ENCODE measurements at regions not wholly inside any gene's neighbourhood (a gene's known extent, or its start where the extent isn't known, plus 50 kb on each side); places are given as distances from the start of the nearest gene placed in this dataset.
"Not testable (repeated sequence)": the region's sequence is repeated elsewhere in the genome, so short reads cannot be mapped to it uniquely, and the experiment has no call there.

- no peak for DNase-seq (ENCODE audit: low read depth)
These were observed 1528.3 kb upstream of the AGA start for GRCh38 chr4:178970433-178971140.

- no peak for DNase-seq (ENCODE audit: low read depth)
These were observed 1534.6 kb upstream of the AGA start for GRCh38 chr4:178976861-178977260.

DNA sequence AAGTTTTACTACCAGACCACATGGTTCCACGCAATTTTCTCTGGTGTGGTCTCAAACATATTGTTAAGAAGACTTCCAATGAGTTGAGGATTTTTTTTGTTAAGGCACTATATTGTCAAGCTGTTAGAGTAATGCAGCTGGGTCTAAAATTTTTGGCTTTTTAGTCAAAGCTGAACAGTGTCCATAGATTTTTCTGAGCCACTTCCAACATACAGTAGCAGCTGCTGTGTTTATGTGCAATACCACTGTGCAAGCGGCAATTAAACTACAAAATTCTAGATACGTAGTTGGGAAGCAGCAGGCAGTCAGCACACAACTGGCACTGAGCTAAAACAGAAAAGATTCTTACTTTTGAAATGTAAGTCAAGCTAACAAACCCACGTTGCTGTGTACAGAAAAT lies 1551.1 kb upstream of the AGA start:
- no peak for DNase-seq (ENCODE audit: low read depth)

DNA sequence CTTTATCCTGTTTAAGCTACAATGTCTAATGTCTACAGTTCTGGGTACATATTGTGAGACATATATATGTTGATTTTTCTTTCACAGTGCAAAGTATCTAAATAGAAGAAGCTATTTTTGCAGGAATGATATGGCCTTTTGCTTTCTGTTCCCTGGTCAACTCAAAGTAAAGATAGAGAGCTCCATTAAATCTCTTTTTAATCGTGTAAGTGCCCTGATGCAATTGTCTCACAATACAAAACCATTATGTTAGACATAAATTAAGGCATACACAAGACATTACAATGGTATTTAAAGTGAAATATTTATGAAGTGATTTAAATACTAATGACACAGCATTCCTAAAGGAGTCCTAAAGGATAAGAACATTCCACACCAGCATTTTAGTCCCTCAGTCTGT lies 1559.7 kb upstream of the AGA start:
- DNase-seq (ENCODE audit: low read depth) = no peak

GRCh38 chr4:179007755-179008154 lies 1565.5 kb upstream of the AGA start:
- DNase-seq (ENCODE audit: low read depth) = no peak

DNA sequence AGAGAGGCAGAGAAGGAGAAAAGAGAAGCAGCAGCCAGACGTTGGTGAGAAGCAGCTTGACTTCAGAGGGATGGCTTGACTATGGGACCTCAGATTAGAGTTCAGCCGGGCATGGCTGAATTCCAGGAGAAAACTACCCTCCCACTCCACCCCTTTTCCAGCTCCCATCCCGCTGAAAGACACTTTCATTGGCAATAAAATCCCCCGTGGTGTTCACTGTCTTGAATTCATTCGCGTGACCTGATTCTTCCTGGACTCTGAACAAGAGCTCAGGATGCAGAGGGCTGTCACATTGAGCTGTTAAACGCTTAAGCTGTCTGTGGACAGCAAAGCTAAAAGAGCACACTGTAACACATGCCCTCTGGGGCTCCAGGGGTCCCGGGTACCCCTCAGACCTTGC lies 1575.3 kb upstream of the AGA start:
- no peak for DNase-seq (ENCODE audit: low read depth)

- no peak for DNase-seq (ENCODE audit: low read depth)
These were observed 1585.3 kb upstream of the AGA start for GRCh38 chr4:179027569-179027968.

- DNase-seq (ENCODE audit: low read depth) = no peak
These were observed 1586.1 kb upstream of the AGA start for GRCh38 chr4:179028321-179028720.

GRCh38 chr4:179029683-179030082 lies 1587.4 kb upstream of the AGA start:
- no peak for DNase-seq (ENCODE audit: low read depth)

DNA sequence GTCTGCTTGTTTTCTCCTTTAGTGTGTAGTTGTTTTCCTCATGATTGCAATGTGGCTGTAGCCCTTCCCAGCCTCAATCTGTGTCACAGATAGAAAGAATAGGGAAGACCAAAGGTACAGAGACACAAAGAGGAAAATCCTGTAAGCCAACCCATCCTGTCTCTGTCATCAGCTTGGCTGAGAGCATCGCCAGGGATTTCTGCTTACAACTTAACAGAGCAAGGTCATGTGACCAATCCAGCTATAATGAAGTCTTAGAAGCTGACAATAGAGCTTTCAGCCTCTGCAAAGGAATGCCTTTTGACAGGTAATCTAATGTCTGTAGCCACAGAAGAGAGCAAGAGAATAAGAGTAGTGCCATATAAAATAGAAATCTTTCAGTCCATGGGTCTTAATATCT lies 1598.0 kb upstream of the AGA start:
- DNase-seq (ENCODE audit: low read depth) = no peak

DNA sequence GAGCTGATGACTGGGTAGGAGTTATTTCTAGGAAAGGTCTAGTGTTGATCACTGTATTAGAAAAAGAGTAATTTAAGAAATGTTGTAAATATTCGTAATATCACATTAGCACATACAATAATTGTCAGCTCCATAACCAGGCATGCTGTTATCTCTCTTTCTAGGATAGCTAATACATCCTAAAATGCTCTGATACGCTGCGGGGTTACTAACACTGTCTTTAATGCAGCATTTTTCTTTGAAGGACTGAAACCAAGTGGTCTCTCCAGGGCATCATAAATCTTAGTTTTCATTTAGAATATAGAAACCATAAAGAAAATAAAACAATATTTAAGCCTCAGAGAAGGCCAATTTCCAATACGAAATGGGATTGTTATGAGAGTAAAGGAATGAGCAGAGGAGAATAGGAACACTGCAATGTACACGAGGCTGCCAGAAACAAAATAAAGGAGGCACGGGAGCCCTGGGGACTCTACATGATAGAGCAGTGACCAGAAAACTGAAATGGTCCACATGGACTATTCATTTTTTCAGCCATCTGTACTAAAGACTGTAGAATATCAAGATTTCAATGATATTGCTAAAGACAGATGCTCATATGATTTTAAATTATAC lies 1606.7 kb upstream of the AGA start:
- DNase-seq (ENCODE audit: low read depth) = no peak

DNA sequence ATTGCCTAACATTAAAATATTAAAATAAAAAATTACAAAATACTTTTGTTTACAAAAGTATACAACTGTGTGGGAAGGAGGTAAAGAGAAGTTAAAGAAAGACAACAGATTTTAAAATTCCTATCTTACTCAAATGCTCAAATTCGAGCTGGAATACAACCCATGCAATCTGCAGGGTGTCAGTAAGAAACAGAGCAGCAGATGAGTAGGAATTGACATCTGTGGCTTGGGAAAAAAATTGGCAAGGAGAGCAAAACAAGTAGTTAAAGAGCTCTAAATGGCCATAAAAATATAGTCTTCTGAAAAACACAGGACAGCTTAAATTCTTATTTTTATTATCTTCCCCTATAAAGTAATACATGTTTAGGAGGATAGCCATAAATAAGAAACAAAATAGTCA lies 1609.0 kb upstream of the AGA start:
- DNase-seq (ENCODE audit: low read depth) = no peak

GRCh38 chr4:179059396-179059795 lies 1617.2 kb upstream of the AGA start:
- no peak for DNase-seq (ENCODE audit: low read depth)

- DNase-seq (ENCODE audit: low read depth) = not testable (repeated sequence)
These were observed 1624.0 kb upstream of the AGA start for GRCh38 chr4:179066254-179066653.

DNA sequence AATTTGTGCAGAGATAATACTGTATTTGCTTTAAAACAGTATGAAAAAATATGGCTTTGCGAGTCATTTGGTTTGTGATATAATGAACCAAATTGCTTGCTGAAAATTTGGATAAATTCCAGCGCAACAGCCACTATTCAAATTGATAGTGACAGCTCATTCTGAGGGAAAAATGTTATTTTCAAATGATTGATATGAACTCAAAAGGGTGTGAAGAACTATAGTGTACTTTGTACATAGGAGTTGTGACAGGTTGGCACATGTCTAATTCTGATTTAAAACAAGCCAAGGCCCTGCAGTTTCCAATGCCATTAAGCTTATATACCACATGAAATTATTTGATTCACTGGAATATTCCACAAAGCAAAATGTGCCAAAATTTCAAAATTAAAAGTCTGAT lies 1628.9 kb upstream of the AGA start:
- no peak for DNase-seq (ENCODE audit: low read depth)

DNA sequence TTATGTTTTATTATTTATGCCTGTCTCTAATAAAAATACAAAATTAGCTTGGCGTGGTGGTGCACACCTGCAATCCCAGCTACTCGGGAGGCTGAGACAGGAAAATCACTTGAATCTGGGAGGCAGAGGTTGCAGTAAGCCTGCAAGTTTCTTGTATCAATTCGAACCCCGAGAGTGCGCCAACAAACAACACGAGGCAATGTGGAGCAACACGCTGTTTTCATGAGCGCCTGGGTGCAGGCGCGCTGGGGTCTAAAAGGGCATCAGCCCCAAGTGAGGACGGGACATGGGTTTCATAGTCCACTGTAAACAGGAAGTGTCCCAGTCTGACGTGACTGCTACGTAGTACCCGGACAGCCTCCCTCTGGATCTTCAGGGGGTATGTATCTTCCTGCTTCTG lies 1634.6 kb upstream of the AGA start:
- DNase-seq (ENCODE audit: low read depth) = no peak

DNA sequence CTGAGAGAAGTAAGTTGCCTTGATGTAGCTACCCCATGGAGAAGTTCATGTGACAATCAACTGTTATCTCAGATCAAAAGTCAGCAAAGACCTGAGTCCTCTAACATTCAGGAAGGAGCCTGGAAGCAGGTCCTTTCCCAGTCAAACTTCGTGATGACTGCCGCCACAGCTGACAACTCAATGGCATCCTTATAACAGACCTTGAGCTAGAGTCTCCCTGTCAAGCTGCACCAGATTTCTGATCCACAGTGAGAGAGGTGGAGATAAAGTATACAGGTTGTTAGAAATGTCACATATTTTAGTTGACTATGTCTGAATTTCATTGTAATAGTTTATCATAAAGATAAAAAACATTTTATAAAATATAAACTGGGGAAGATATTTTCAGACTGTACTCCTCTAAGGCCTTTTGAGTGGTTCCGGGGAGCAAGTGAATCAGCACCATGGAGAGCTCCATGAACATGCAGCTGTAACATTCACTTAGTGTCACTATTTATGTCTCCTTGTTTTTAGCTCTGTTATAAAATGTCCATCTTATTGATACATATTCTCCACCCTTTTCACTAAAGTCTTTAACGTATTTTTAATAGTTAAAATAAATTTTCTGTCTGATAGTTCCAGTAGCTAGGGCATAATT lies 1653.5 kb upstream of the AGA start:
- no peak for DNase-seq (ENCODE audit: low read depth)

DNA sequence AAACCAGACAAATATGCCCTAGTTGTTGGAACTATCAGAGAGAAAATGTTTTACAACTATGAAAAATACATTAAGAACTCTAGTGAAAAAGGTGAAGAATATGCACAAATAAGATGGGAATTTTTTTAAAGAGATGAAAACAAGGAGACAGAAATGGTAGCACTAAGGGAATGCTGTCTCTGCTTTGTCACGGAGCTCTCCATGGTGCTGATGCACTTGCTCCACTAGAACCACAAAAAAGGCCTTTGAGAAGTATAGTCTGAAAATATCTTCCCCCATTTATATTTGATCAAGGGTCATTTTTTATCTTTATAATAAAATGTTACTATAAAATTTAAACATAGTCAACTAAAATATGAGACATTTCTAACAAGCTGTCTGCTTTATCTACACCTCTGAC lies 1655.5 kb upstream of the AGA start:
- DNase-seq (ENCODE audit: low read depth) = no peak

- DNase-seq (ENCODE audit: low read depth) = no peak
These were observed 1668.1 kb upstream of the AGA start for GRCh38 chr4:179110356-179110755.

- DNase-seq (ENCODE audit: low read depth) = no peak
These were observed 1668.6 kb upstream of the AGA start for GRCh38 chr4:179110816-179111215.

- DNase-seq (ENCODE audit: low read depth) = no peak
These were observed 1670.4 kb upstream of the AGA start for GRCh38 chr4:179112441-179113170.

DNA sequence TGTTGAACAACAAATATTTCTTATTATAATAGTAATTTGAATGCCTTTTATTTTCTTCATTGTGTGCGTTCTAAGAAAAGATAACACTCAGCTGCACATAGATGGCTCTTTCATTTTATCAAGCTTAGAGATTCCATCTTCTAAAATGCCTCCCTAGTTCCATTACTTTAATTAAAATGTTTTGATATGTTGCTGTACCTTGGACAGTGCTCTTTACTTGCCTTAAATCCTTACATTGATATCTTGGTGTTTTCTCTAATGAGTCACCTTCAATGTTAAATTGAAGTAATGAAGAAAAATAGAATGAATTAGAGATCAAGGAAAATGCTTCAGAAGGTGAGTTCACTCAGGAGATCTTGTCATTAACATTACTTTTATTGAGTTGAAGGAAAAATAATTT lies 1672.4 kb upstream of the AGA start:
- DNase-seq (ENCODE audit: low read depth) = no peak

DNA sequence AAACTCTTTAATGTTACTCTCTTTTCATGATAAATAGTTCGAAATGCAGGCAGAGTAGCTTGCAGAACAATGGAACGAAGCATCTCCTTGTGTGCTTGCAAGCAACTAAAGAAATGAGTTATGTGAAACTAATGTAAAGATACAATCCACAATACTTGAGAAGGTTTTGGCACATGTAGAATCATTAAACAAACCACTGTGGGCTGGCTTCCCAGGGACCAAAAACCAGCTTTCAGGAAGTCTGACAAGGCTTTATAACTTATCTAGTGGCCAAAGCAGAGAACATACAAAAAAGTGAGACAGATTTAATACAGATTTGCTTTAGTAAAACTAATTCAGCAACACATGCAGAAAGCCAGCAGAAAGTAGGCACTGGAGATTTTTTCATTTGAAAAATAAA lies 1673.8 kb upstream of the AGA start:
- no peak for DNase-seq (ENCODE audit: low read depth)

All from activated T-helper 1 cell treated with Interleukin-2 at 50 U/mL for 16 hours (primary cell).